Right atrium auricular region (tissue), 2 donors: ENCODE measurements at regions not wholly inside any gene's neighbourhood (a gene's known extent, or its start where the extent isn't known, plus 50 kb on each side); places are given as distances from the start of the nearest gene placed in this dataset.
"Not testable (repeated sequence)": the region's sequence is repeated elsewhere in the genome, so short reads cannot be mapped to it uniquely, and the experiment has no call there.

Experiments
- DNase-seq: peaks from one replicate; pipeline ENCODE4 v3.0.0-alpha.2; 2019; ENCODE audit warnings: low spot score
- H3K27ac ChIP-seq, 2 donors: fragments of 200-600 bp; sonication (generic); 1 replicate in 1 of 2; 2 replicates in 1 of 2; pipeline ENCODE4 v1.5.1; 2016 to 2019
- H3K27me3 ChIP-seq, 2 donors: fragments of 200-600 bp; sonication (generic); one replicate each; pipeline versions ENCODE4 v1.5.1 to v1.6.0; 2017 to 2019
- H3K36me3 ChIP-seq: fragments of 200-600 bp; sonication (generic); one replicate; pipeline ENCODE4 v1.5.1; 2016
- H3K4me1 ChIP-seq, 2 donors: fragments of 200-600 bp; sonication (generic); one replicate each; pipeline versions ENCODE4 v1.5.1 to v1.6.0; 2017 to 2019
- H3K4me3 ChIP-seq, 2 donors: fragments of 200-600 bp; sonication (generic); 1 replicate in 1 of 2; 2 replicates in 1 of 2; pipeline ENCODE4 v1.5.1; 2017 to 2019; ENCODE audit warnings: mild to moderate bottlenecking in 1 of 2, moderate library complexity in 1 of 2
- H3K9me3 ChIP-seq, 2 donors: fragments of 200-600 bp; sonication (generic); one replicate each; pipeline ENCODE4 v1.5.1; 2019
- CTCF ChIP-seq, 2 donors: fragments of 200-600 bp; sonication (generic); IDR thresholded peaks; one replicate each; pipeline ENCODE4 v1.5.1; 2019; ENCODE audit warnings: antibody characterized with exemption in 2 of 2

- DNase-seq = no peak
- Histone ChIP-seq H3K27me3 (no peaks in the 10 kb centered on the region), H3K9me3 (no peaks in the 10 kb centered on the region), H3K4me1 (no peaks in the 10 kb centered on the region), H3K27ac (no peak overlapping the region), H3K4me3 (no peak overlapping the region), H3K36me3 (no peaks in the 10 kb centered on the region)
- TF ChIP-seq CTCF (IDR thresholded peaks at IDR 0.05) = no peak
Observed at GRCh38 chr12:88812610-88813009, 232.3 kb upstream of the KITLG start.

GRCh38 chr12:88810806-88811205 is 230.5 kb upstream of the KITLG start:
- no peaks in the 10 kb centered on the region for H3K4me1 ChIP-seq
- H3K4me3 ChIP-seq = no peak overlapping the region
- H3K27ac ChIP-seq = no peak overlapping the region
- no peaks in the 10 kb centered on the region for H3K9me3 ChIP-seq
- no peak for DNase-seq
- no peak for TF ChIP-seq CTCF (IDR thresholded peaks at IDR 0.05)
- no peaks in the 10 kb centered on the region for H3K27me3 ChIP-seq
- H3K36me3 ChIP-seq = no peaks in the 10 kb centered on the region

GRCh38 chr12:88809841-88810240 is 229.6 kb upstream of the KITLG start:
- not testable (repeated sequence) for H3K27me3 ChIP-seq, DNase-seq, H3K4me1 ChIP-seq, H3K36me3 ChIP-seq, H3K27ac ChIP-seq, H3K4me3 ChIP-seq, H3K9me3 ChIP-seq

GRCh38 chr12:88805692-88806091 is 225.4 kb upstream of the KITLG start:
- no peak for DNase-seq
- no peak for TF ChIP-seq CTCF (IDR thresholded peaks at IDR 0.05)
- H3K4me1 ChIP-seq = no peaks in the 10 kb centered on the region
- no peak overlapping the region for H3K27ac ChIP-seq
- H3K4me3 ChIP-seq = no peak overlapping the region
- no peaks in the 10 kb centered on the region for H3K36me3 ChIP-seq
- H3K27me3 ChIP-seq = no peaks in the 10 kb centered on the region
- H3K9me3 ChIP-seq = no peaks in the 10 kb centered on the region

DNA sequence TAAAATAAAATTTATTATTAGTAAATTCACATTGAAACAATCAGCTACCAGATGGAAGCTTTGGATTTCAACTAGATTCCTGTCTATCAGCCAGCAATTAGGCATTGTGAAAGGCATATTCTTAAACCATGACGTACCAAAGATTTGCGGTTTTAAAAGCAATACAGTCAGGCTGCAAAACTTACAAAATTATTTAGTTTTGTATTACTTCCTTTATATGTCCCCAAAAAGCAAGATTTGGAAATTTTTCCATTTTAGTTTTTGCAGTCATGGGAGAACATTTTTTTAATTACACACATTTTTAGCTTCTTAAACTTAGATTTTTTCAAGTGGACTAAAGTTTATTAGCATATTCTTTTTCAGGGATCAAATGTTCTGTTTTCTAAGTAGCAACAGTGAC is 225.0 kb upstream of the KITLG start:
- H3K36me3 ChIP-seq = no peaks in the 10 kb centered on the region
- no peak for DNase-seq
- no peaks in the 10 kb centered on the region for H3K9me3 ChIP-seq
- no peaks in the 10 kb centered on the region for H3K4me1 ChIP-seq
- H3K27ac ChIP-seq = no peak overlapping the region
- no peak overlapping the region for H3K4me3 ChIP-seq
- no peaks in the 10 kb centered on the region for H3K27me3 ChIP-seq
- TF ChIP-seq CTCF (IDR thresholded peaks at IDR 0.05) = no peak

DNA sequence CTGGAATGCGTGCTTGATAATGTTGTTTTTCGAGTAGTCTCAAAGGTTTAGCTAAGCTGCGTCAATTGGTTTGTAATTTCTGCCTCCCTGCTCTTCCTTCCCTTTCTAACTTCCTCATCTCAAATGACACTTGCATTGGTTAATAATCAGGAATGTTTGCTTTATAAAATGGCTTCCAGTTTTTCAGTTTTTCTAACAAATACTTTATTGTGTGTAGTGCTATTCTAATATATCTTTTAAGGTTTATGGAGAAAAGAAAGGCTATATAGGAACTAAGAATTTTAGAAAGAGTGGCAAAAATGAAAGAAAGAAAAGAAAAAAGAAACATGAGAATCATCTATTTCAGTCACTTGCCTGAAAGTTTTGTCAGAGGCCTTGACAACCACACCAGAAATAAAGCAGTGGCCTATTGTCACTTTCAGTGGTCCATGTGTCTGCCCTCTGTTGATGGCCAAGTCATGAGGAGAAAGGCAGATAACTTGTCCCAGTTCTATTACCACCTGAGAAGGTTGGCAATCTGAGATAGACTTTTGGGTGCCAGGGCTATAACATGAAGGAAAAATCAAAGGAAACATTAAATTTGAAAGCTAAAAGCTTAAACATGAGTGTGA is 221.9 kb upstream of the KITLG start:
- Histone ChIP-seq H3K27ac (no peak overlapping the region), H3K4me1 (no peaks in the 10 kb centered on the region), H3K4me3 (no peak overlapping the region), H3K27me3 (no peaks in the 10 kb centered on the region), H3K9me3 (no peaks in the 10 kb centered on the region), H3K36me3 (no peaks in the 10 kb centered on the region)
- no peak for TF ChIP-seq CTCF (IDR thresholded peaks at IDR 0.05)
- DNase-seq = no peak
